ENCODE measurements at regions not wholly inside any gene's neighbourhood (a gene's known extent, or its start where the extent isn't known, plus 50 kb on each side); places are given as distances from the start of the nearest gene placed in this dataset.
A peak's percentile ranks its signal among the peaks of the same experiment; 100 is the strongest.
"Not testable (repeated sequence)": the region's sequence is repeated elsewhere in the genome, so short reads cannot be mapped to it uniquely, and the experiment has no call there.

DNA sequence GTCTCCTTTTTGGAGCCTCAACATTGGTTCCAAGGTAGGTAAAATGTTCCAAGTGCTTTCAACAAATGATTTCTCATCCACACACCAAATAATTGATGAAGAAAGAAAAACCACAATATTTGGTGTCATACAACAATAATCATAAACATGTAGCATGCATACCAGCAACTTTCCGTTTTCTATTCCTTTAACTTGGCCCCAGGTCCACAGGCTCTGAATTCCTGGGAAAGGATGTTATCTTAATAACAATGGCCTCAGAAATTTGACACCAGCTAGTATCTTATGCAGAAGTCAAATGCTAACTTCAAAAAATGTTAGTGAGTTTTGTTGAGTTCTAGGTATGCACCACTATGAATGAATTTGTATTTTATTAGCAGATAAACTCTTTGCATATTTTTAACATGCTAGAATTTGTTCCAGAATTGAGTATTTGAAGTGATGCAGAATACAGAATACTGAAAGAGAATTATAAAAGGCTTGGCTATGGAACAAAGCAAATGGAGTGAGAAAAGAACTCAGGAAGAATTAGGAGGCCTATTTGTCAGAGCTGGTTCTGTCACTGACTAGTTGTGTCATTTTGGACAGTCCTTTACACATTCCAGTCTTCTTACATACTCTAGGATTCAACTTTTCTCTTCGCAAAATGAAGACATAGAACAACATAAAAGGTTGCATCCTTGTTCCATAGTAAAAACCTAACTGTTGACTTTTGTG is 435.3 kb upstream of the TNC start:
- no peak for DNase-seq (ENCODE audit: low spot score)

- DNase-seq (ENCODE audit: low spot score): no peak
Observed at GRCh38 chr9:115556432-115556831, 438.5 kb upstream of the TNC start.

DNA sequence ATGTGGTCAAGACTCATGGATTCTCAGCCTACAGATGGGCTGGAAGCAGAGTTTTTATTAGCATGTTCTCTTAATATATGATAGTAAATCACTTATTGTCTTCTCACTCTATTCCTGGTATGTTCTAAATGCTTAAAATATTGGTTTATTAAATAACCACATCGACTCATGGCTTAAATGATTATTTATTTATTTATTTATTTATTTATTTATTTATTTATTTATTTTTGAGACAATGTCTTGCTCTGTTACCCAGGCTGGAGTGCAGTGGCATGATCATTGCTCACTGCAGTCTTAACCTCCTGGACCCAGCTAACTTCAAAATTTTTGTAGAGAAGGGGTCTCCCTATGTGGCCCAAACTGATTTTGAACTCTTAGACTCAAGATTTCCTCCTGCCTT is 457.2 kb upstream of the TNC start:
- DNase-seq (ENCODE audit: low spot score): no peak

DNA sequence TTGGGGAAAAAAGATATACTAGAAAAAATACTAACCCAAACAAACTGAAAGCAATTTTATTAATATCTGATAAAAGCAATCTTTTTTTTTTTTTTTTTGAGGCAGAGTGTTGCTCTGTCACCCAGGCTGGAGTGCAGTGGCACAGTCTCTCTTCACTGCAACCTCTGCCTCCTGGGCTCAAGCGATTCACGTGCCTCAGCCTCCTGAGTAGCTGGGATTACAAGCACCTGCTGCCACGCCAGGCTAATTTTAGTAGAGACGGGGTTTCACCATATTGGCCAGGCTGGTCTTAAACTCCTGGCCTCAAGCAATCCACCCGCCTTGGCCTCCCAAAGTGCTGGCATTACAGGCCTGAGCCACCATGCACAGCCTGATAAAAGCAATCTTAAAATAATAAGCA is 467.5 kb upstream of the TNC start:
- DNase-seq (ENCODE audit: low spot score): not testable (repeated sequence)

- DNase-seq (ENCODE audit: low spot score): no peak
Observed at GRCh38 chr9:115587310-115587709, 469.4 kb upstream of the TNC start.

DNA sequence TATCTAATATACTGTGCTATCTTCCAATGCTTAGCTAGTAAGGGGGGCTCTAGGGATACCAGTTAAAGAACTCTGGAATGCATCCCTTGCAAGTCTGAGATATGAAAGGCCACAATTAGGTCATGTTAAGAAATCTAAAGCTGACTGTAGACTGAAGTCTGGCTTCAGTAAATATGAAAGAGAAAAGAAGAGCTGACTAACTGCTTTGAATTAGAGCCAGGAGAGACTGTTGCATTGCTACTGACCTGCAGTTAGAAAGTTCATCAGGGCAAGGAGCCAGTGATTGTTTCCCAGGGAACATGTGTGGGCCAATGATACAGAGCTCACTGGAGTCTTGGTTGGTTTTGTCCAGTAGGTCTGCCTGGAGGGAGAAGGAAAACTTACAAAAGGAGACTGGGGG is 472.1 kb upstream of the TNC start:
- no peak for DNase-seq (ENCODE audit: low spot score)

GRCh38 chr9:115591584-115591984 is 473.6 kb upstream of the TNC start:
- no peak for DNase-seq (ENCODE audit: low spot score)

DNA sequence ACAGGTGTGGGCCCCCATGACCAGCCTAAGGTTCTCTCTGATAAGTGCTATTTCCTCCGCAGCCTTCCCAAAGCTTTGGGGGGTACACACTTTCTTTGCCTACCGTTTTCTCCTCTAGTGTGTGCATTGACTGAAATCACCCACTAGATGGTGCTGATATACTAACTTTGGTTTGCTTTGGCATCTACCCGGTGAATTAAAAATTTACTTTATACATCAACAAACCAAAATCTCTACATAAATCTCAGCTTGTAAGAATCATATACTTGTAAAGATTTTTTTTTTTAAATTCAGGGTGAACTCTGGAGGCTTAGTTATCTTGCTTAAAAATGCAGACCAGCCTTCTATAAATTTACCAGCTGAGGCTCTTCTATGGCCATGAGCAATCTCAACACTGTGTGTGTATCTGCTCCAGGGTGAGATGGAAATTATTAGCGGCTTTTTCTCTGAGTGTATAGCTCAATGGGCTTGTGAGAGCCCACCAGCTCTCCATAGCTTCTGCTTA is 475.7 kb upstream of the TNC start:
- DNase-seq (ENCODE audit: low spot score): peak; percentile 6

- no peak for DNase-seq (ENCODE audit: low spot score)
Observed at GRCh38 chr9:115594557-115594956, 476.6 kb upstream of the TNC start.

DNA sequence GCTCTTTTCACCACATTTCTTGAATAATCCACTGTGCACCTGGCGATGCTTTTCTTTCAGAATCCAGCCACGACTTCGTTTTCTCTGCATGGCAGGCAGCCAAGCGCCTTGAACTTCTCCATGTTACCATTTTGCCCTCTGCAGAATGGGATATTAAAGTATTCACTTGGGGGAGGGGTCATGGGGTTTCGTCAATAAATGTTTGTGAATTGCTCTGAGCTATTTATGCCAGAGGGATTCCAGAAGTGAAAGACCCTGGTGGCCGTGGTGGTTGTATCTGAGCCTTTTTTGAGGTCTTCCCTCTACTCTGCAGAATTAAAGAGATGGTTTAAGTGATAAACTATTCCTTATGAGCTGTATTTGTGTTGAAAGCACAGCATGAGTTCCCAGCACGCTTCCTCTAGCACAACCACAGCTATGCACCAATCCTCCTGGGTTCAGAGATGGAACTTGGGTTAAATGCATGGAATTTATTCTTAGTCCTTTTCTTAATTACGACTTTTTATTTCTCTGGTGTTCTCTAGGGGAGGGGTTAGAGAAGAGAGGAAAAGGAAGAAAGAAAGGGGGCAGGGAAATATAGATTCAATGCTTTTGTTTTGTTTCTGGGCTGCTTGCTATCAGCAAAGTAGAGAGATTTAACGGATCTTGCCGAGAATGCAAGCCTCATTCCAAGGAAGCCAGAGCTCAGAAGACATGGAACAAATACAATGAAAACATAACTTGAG is 478.2 kb upstream of the TNC start:
- DNase-seq (ENCODE audit: low spot score): no peak

DNA sequence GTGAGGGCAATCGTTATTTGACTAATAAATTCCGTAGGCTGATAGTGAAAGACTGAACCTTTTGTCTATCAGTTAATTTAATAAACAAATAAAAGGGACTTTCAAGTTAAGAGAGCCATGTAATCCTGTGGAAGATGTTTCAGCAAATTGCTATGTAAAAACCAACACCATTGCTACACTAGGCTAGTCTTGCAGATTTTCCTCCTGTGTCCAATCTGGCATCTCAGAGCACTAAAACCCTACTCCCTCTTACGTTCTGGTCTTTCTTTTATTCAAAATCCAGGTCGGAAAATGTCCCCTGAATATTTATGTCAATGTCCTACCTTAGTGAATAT is 478.8 kb upstream of the TNC start:
- no peak for DNase-seq (ENCODE audit: low spot score)

DNA sequence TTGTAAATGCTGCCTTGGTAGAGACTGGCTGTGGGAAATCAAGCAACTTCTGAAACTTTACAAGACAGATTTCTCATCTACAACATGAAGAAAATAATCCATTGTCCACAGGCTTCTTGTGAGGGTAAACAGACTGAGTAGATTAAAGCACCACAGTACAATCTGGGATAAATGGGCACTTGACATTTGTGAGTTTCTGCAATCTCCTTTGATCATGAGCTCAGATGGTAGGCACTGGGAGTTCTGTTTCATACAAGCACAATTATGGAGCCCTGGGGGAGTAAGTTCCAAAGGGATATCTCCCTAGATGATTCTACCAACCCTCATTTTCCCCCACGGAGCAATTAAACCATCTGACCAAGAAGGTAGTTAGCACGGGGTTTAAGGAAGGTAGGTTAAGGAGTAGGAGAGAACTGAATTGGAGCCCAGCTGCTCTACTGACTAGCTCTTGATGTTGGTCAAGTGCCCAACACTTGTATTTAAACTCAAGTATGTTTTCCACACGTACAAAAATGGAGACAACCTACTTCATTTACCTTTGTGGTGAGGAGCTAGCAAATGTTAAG is 479.5 kb upstream of the TNC start:
- no peak for DNase-seq (ENCODE audit: low spot score)

GRCh38 chr9:115598751-115599150 is 480.8 kb upstream of the TNC start:
- no peak for DNase-seq (ENCODE audit: low spot score)

- no peak for DNase-seq (ENCODE audit: low spot score)
Observed at GRCh38 chr9:115599898-115600297, 481.9 kb upstream of the TNC start.

- DNase-seq (ENCODE audit: low spot score): no peak
Observed at GRCh38 chr9:115601434-115601833, 483.5 kb upstream of the TNC start.

GRCh38 chr9:115604831-115605483 is 487.0 kb upstream of the TNC start:
- no peak for DNase-seq (ENCODE audit: low spot score)

GRCh38 chr9:115606838-115607237 is 488.9 kb upstream of the TNC start:
- no peak for DNase-seq (ENCODE audit: low spot score)

DNA sequence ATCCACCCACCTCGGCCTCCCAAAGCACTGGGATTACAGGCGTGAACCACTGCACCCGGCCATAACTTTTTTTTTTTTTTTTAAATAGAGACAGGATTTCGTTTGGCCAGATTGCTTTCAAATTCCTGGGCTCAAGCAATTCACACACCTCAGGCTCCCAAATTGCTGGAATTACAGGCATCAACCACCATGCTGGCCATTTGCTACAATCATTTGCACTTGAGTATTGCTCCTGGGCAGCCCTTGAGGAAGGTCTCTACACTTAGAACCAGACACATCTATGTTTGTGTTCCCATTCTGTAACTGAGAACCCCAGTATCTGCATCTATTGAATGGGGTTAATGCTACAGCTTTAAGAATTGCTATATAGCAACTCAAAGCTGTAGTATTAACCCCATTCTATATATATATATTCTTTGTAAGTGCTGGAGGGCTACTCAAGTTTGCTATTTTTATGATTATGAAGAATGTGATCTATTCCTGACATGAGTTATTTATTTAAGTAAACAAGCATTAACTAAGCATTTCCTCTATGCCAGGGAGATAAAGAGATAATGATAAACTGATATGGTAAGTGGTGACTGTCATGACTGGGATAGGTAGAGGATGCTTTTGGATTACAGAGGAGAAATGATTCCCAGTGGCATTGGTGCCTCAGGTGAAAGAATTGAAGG is 496.5 kb upstream of the TNC start:
- no peak for DNase-seq (ENCODE audit: low spot score)

DNA sequence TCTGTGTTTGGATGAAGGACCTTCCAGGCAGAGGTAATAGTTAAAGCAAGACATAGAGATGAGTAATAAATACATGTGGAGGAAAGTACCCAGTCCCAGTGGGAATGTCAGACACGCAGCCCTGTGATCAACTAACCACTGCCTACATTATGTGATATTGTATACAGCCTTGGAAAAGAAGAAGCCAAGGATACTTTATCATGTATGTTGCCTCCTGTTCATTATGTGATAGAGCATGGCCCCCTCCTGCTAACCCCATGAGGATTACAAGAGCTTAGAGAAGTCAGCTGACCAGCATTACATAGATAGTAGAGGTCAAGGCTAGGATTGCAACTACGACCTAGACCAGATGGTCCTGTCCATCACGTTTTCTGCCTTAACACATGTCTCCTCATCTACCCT is 497.0 kb upstream of the TNC start:
- DNase-seq (ENCODE audit: low spot score): no peak

DNA sequence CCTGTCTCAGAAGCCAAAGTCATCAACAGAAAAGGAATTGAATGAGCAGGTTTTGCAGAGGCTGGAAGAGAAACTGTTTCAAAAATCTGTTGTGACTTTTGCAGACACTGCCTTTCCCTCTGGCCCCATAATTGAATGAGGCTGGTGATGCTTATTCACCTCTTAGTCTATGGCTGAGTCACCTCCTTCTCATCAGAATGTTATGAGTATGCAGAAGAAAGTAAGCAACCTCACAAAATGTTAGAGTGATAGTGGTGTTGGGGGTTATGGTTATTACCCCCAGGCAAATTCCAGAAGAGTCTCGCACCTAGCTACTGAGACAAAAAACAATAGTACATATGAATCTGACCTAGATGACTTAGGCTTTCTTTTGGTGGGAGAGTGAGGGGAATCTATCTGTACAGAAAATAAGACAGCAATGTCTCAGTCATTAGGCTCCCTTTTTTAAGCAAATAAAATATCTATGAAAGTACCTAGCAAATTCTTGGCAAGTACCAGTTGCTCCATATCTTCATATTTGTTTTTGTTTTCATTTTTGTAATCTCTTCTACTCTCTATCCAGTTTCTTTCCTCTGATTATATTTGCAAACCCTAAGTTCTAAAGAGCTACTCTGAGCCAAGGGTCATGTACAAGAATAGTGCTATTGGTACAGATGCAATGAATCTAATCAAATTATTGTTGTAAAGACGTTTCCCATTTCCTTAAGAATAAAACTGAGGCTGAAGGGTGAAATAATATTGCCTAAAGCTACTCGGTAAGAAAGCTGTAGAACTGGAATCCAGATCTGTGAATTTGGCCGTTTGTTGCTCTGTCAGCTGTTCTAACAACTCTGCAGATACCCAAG is 498.1 kb upstream of the TNC start:
- no peak for DNase-seq (ENCODE audit: low spot score)

GRCh38 chr9:115616666-115617239 is 498.8 kb upstream of the TNC start:
- DNase-seq (ENCODE audit: low spot score): no peak
